ENCODE measurements at regions not wholly inside any gene's neighbourhood (a gene's known extent, or its start where the extent isn't known, plus 50 kb on each side); places are given as distances from the start of the nearest gene placed in this dataset.

GRCh38 chr11:70913715-70914231 is 338.6 kb downstream of the SHANK2 start:
- FAIRE-seq (no peak), ATAC-seq (no peak), DNase-seq (ENCODE audit: extremely low read depth in 1 of 4, low spot score in 3 of 4) (no peak)
- ChIA-PET POLR2A (interaction anchor here (0.7 kb wide), 1 partner anchor 10 kb away, joined by 3 read pairs; no protein-coding TSS in a partner anchor), CTCF (ENCODE audit: low intra/inter-chr PET ratio) (no interaction called here)
- Histone ChIP-seq H3K79me2 (ENCODE audit: control insufficient read depth, insufficient read depth, low read length) (no peaks in the 10 kb centered on the region), H3K9ac (ENCODE audit: insufficient read depth in 1 of 2, low read depth in 2 of 2, low read length in 2 of 2) (no peak overlapping the region), H3K27ac (ENCODE audit: extremely low read depth, low read depth, low read length) (no peak overlapping the region), H2AFZ (ENCODE audit: low read depth, low read length) (no peak overlapping the region), H3K4me2 (ENCODE audit: insufficient read depth, low read length) (no peak overlapping the region), H3K27me3 (ENCODE audit: control insufficient read depth in 2 of 2, insufficient read depth in 2 of 2, low read length in 2 of 2) (peaks cover 0 to 26% of the 10 kb centered on the region in 2 experiments; a peak in 2 of 5 replicates), H3K9me1 (ENCODE audit: control insufficient read depth, insufficient read depth, low read length) (no peaks in the 10 kb centered on the region), H3K9me3 (replicated peaks; ENCODE audit: control insufficient read depth, insufficient read depth, low read depth, low read length) (no peaks in the 10 kb centered on the region), H4K20me1 (replicated peaks; ENCODE audit: control insufficient read depth, insufficient read depth, low read length) (no peaks in the 10 kb centered on the region), H3K36me3 (ENCODE audit: control insufficient read depth, insufficient read depth, low read length) (no peaks in the 10 kb centered on the region), H3K4me1 (replicated peaks in 1 of 2; ENCODE audit: control insufficient read depth in 2 of 2, insufficient read depth in 2 of 2, low read length in 2 of 2) (no peaks in the 10 kb centered on the region), H3K4me3 (no peak overlapping the region)
- intact Hi-C loops (cut with micrococcal nuclease) = no loop called here
- no TSS peak for BruUV-seq (replicated peaks)
- in situ Hi-C loops (cut with MboI) = no loop called here
- 5% methylated on average over 13 of the region's 13 CpGs for WGBS (ENCODE audit: insufficient coverage, low coverage, missing lambda C conversion rate)
- no peak for TF ChIP-seq ZNF12 (CRISPR knock-in tag; IDR thresholded peaks at IDR 0.05)
- TF ChIP-seq ZNF639 (CRISPR knock-in tag; conservative IDR thresholded peaks at IDR 0.05 in 1 of 2, IDR thresholded peaks at IDR 0.05 in 1 of 2) = no peak
- no peak for TF ChIP-seq FOXM1 (IDR thresholded peaks at IDR 0.05; ENCODE audit: low read depth)
- no peak for TF ChIP-seq FOXM1 (CRISPR knock-in tag; IDR thresholded peaks at IDR 0.05; ENCODE audit: low read depth)
- no peak for TF ChIP-seq NCOA2 (IDR thresholded peaks at IDR 0.05; ENCODE audit: partially characterized antibody in 2 of 2)
- no peak for TF ChIP-seq BRD9 (IDR thresholded peaks at IDR 0.05; ENCODE audit: low read depth, partially characterized antibody)
- no peak for TF ChIP-seq SMAD2 (IDR thresholded peaks at IDR 0.05; ENCODE audit: low read depth, low read length)
- no peak for TF ChIP-seq ERF (CRISPR knock-in tag; IDR thresholded peaks at IDR 0.05)
- TF ChIP-seq CREB1 (IDR thresholded peaks at IDR 0.05) = no peak
- TF ChIP-seq CREB1 (CRISPR knock-in tag; IDR thresholded peaks at IDR 0.05) = no peak
- TF ChIP-seq ILK (tag; IDR thresholded peaks at IDR 0.05; ENCODE audit: borderline replicate concordance, low read depth) = no peak
- no peak for TF ChIP-seq RREB1 (CRISPR knock-in tag; IDR thresholded peaks at IDR 0.05)

All from K562 (cell line).